ENCODE measurements at regions not wholly inside any gene's neighbourhood (a gene's known extent, or its start where the extent isn't known, plus 50 kb on each side); places are given as distances from the start of the nearest gene placed in this dataset.
"Not testable (repeated sequence)": the region's sequence is repeated elsewhere in the genome, so short reads cannot be mapped to it uniquely, and the experiment has no call there.

GRCh38 chr20:6700563-6701329, 66.7 kb upstream of the BMP2 start:
- ATAC-seq (no peak), DNase-seq (no peak)
- Mint-ChIP-seq H3K27ac (no peak overlapping the region), H3K27me3 (ENCODE audit: low read depth) (no peaks in the 10 kb centered on the region), H3K9me3 (ENCODE audit: insufficient read depth) (no peaks in the 10 kb centered on the region), H3K4me1 (ENCODE audit: low read depth) (no peaks in the 10 kb centered on the region), H3K4me3 (no peak overlapping the region), H3K36me3 (ENCODE audit: low read depth) (no peaks in the 10 kb centered on the region)
- ChIA-PET CTCF (no interaction called here), POLR2A (no interaction called here)

- Mint-ChIP-seq H3K27me3 (ENCODE audit: low read depth) (no peaks in the 10 kb centered on the region), H3K9me3 (ENCODE audit: insufficient read depth) (no peaks in the 10 kb centered on the region), H3K4me3 (no peak overlapping the region), H3K27ac (no peak overlapping the region), H3K36me3 (ENCODE audit: low read depth) (no peaks in the 10 kb centered on the region), H3K4me1 (ENCODE audit: low read depth) (no peaks in the 10 kb centered on the region)
- ChIA-PET POLR2A (no interaction called here), CTCF (no interaction called here)
- ATAC-seq (no peak), DNase-seq (no peak)
Measured at GRCh38 chr20:6699921-6700562, 67.4 kb upstream of the BMP2 start.

- ATAC-seq (no peak), DNase-seq (no peak)
- Mint-ChIP-seq H3K4me1 (ENCODE audit: low read depth) (no peaks in the 10 kb centered on the region), H3K36me3 (ENCODE audit: low read depth) (no peaks in the 10 kb centered on the region), H3K4me3 (no peak overlapping the region), H3K9me3 (ENCODE audit: insufficient read depth) (no peaks in the 10 kb centered on the region), H3K27ac (no peak overlapping the region), H3K27me3 (ENCODE audit: low read depth) (no peaks in the 10 kb centered on the region)
- ChIA-PET POLR2A (no interaction called here), CTCF (no interaction called here)
Measured at GRCh38 chr20:6698723-6699122, 68.8 kb upstream of the BMP2 start.

GRCh38 chr20:6698056-6698455, 69.4 kb upstream of the BMP2 start:
- Mint-ChIP-seq H3K4me3 (no peak overlapping the region), H3K36me3 (ENCODE audit: low read depth) (no peaks in the 10 kb centered on the region), H3K4me1 (ENCODE audit: low read depth) (no peaks in the 10 kb centered on the region), H3K27ac (no peak overlapping the region), H3K27me3 (ENCODE audit: low read depth) (no peaks in the 10 kb centered on the region), H3K9me3 (ENCODE audit: insufficient read depth) (no peaks in the 10 kb centered on the region)
- CTCF ChIA-PET = no interaction called here
- DNase-seq (no peak), ATAC-seq (no peak)
- POLR2A ChIA-PET = no interaction called here

- no peak for ATAC-seq
- Mint-ChIP-seq H3K9me3 (ENCODE audit: insufficient read depth) (no peaks in the 10 kb centered on the region), H3K27ac (no peak overlapping the region), H3K27me3 (ENCODE audit: low read depth) (no peaks in the 10 kb centered on the region), H3K4me3 (no peak overlapping the region), H3K36me3 (ENCODE audit: low read depth) (no peaks in the 10 kb centered on the region), H3K4me1 (ENCODE audit: low read depth) (no peaks in the 10 kb centered on the region)
- no peak for DNase-seq
- CTCF ChIA-PET = no interaction called here
- POLR2A ChIA-PET = no interaction called here
Measured at GRCh38 chr20:6697228-6697972, 70.1 kb upstream of the BMP2 start.

DNA sequence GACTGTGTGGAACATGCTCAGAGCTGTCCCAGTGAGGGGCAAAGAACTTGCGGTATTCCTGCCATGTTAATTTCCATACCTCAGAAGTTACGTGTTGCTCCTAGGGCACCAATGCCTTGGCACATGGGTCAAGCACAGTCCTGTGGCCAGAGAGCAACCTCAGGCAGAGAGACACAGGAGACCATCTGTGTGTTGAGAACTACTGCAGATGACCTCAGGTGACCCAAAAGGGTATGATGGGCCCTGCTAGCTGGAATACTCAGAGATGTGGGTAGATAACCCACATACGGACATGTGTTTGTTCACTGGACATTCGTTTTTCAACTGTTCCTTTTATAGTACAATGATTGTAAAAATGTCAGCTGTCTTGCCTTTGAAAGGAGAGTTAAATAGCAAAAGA, 71.5 kb upstream of the BMP2 start:
- H3K27me3 Mint-ChIP-seq (ENCODE audit: low read depth) = no peaks in the 10 kb centered on the region
- no peaks in the 10 kb centered on the region for H3K4me1 Mint-ChIP-seq (ENCODE audit: low read depth)
- CTCF ChIA-PET = no interaction called here
- no peak overlapping the region for H3K4me3 Mint-ChIP-seq
- DNase-seq (no peak), ATAC-seq (no peak)
- H3K36me3 Mint-ChIP-seq (ENCODE audit: low read depth) = no peaks in the 10 kb centered on the region
- POLR2A ChIA-PET = no interaction called here
- H3K9me3 Mint-ChIP-seq (ENCODE audit: insufficient read depth) = no peaks in the 10 kb centered on the region
- H3K27ac Mint-ChIP-seq = no peak overlapping the region

DNA sequence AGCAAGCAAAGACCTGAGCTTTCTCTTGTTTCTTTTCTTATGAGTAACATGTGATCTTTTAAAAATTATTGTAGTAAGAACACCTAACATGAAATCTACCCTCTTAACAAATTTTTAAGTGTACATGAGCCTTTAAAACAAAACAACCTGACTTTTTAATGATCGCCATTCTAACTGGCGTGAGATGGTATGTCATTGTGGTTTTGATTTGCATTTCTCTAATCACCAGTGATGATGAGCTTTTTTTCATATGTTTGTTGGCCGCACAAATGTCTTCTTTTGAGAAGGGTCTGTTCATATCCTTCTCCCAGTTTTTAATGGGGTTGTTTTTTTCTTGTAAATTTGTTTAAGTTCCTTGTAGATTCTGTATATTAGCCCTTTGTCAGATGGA, 73.7 kb upstream of the BMP2 start:
- POLR2A ChIA-PET; H3K4me1 Mint-ChIP-seq (ENCODE audit: low read depth); H3K9me3 Mint-ChIP-seq (ENCODE audit: insufficient read depth); H3K27ac Mint-ChIP-seq; ATAC-seq; DNase-seq; H3K27me3 Mint-ChIP-seq (ENCODE audit: low read depth); H3K4me3 Mint-ChIP-seq; CTCF ChIA-PET; H3K36me3 Mint-ChIP-seq (ENCODE audit: low read depth): not testable (repeated sequence)

DNA sequence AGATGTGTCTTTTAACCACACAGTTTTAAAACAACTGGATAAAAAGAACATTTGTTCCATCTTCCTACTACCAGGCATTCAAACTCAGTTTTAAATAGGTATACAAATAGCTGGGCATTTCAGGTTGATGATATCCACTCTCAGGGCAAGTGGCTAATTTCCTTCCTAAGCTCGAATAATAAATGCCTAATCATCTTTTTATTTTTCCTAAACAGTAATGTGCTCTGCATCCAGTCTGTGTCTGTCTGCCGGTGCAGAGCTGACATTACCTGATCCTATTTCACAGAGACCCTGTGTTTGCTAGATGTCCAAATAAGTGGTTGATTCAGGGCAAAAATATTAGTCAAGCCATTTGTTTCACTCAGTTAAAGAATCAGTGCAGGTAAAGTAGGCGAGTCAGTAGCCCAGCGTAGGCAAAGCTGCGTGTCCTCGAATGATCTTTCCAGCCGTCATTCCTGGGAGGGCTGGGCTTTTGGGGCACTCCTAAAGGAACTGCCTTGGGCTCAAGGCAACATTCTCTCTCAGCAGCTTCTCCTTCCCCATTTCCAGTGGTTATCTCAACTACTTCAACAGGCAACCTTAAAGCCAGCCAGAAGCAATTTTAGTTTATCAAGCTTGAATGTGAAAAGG, 74.2 kb upstream of the BMP2 start:
- CTCF ChIA-PET = no interaction called here
- no peaks in the 10 kb centered on the region for H3K27me3 Mint-ChIP-seq (ENCODE audit: low read depth)
- ATAC-seq = no peak
- no peak for DNase-seq
- no peak overlapping the region for H3K4me3 Mint-ChIP-seq
- no peaks in the 10 kb centered on the region for H3K4me1 Mint-ChIP-seq (ENCODE audit: low read depth)
- no peaks in the 10 kb centered on the region for H3K36me3 Mint-ChIP-seq (ENCODE audit: low read depth)
- no peak overlapping the region for H3K27ac Mint-ChIP-seq
- no peaks in the 10 kb centered on the region for H3K9me3 Mint-ChIP-seq (ENCODE audit: insufficient read depth)
- POLR2A ChIA-PET = no interaction called here

DNA sequence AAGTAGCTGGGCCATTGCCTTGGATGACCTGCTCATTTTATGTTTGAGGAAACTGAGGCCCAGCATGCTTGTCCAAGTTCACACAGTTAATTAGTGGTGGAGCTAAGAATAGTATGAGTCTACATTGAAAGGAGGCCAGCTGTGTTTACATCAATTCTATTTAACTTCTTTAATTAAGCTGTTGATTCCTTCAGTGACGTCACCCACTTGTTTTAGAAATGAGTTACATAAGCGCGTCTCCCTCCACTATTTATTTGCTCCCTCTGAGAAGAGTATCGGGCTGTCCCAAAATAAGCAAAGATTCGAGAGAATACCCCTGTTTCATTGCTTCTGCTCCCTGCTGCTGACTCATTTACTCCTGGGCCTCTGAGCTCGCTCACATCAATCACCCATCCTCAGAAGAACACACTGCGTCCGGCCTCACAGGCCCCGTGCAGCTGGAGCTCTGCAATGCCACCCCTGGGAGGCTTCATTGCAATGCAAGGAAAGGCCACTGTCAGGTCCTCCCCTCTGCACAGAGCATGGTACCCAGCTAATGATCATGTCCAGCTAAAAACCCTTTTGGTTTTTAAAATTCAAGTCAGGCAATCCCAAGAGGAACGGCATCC, 74.8 kb upstream of the BMP2 start:
- CTCF ChIA-PET = no interaction called here
- DNase-seq (no peak), ATAC-seq (no peak)
- Mint-ChIP-seq H3K4me1 (ENCODE audit: low read depth) (no peaks in the 10 kb centered on the region), H3K27me3 (ENCODE audit: low read depth) (no peaks in the 10 kb centered on the region), H3K9me3 (ENCODE audit: insufficient read depth) (no peaks in the 10 kb centered on the region), H3K36me3 (ENCODE audit: low read depth) (no peaks in the 10 kb centered on the region), H3K4me3 (no peak overlapping the region), H3K27ac (no peak overlapping the region)
- POLR2A ChIA-PET = no interaction called here

DNA sequence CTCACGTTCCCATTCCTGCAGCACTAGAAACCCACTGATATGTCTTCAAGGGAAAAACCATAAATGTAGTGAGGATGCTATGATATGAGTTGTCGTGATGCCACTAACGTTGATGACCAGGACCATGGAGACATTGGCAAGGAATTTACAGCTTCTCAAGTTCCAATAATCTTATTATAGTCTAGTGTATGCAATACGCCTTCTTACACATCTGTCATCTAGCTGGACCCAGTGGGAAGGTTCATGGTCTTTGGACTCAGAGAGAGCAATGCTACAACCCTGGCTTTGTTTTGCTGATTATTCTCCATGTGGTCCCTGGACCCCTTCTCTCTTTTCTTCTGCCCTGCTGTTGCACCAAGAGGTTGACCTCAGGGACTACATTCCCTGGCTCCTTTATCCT, 76.0 kb upstream of the BMP2 start:
- Mint-ChIP-seq H3K9me3 (ENCODE audit: insufficient read depth) (no peaks in the 10 kb centered on the region), H3K36me3 (ENCODE audit: low read depth) (no peaks in the 10 kb centered on the region), H3K4me1 (ENCODE audit: low read depth) (no peaks in the 10 kb centered on the region), H3K27ac (no peak overlapping the region), H3K4me3 (no peak overlapping the region), H3K27me3 (ENCODE audit: low read depth) (no peaks in the 10 kb centered on the region)
- ATAC-seq = no peak
- no peak for DNase-seq
- POLR2A ChIA-PET = no interaction called here
- CTCF ChIA-PET = no interaction called here

DNA sequence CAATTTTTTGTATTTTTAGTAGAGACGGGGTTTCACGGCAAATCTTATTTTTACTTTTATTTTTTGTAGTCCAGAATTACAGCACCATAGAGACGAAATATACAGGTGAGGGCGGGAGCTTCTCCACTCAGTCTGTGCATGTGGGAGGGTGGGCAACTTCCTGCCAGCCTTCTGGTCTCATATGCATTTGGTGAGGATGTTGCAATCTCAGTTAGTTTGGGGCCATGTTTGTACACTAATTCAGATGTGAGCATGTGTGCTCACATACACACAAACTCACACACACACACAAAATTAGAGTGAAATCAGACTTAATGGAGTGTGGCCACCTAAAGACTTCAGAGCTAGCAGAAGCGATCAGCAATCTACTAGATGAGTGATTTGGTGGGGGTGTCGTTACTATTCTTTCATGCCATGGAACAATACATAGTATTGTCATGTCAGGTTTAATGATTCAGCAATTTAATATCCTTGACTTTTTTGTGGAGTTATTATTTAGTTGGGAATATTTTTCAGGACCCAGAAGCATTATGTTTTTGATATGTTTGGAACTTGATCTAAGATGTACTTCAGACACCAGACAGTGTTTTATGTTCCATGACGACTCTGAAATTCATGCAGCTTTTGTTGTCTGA, 78.0 kb upstream of the BMP2 start:
- ATAC-seq = no peak

GRCh38 chr20:6686171-6686570, 81.3 kb upstream of the BMP2 start:
- ChIA-PET POLR2A (no interaction called here), CTCF (no interaction called here)
- Mint-ChIP-seq H3K27ac (no peak overlapping the region), H3K4me1 (ENCODE audit: low read depth) (no peaks in the 10 kb centered on the region), H3K4me3 (no peak overlapping the region), H3K9me3 (ENCODE audit: insufficient read depth) (no peaks in the 10 kb centered on the region), H3K27me3 (ENCODE audit: low read depth) (no peaks in the 10 kb centered on the region), H3K36me3 (ENCODE audit: low read depth) (no peaks in the 10 kb centered on the region)
- DNase-seq (no peak), ATAC-seq (no peak)

More for the DNA sequence above, 78.0 kb upstream of the BMP2 start:
- no peaks in the 10 kb centered on the region for H3K36me3 Mint-ChIP-seq (ENCODE audit: low read depth)
- POLR2A ChIA-PET = no interaction called here
- CTCF ChIA-PET = no interaction called here
- H3K4me1 Mint-ChIP-seq (ENCODE audit: low read depth) = no peaks in the 10 kb centered on the region
- no peak for DNase-seq
- H3K27ac Mint-ChIP-seq = no peak overlapping the region
- no peaks in the 10 kb centered on the region for H3K9me3 Mint-ChIP-seq (ENCODE audit: insufficient read depth)
- H3K4me3 Mint-ChIP-seq = no peak overlapping the region
- H3K27me3 Mint-ChIP-seq (ENCODE audit: low read depth) = no peaks in the 10 kb centered on the region

Data from activated CD8-positive, alpha-beta T cell treated with anti-CD3 and anti-CD28 coated beads, Interleukin-2, amount 10 ng/mL, durations not matched to agents 7 days and 5 days (primary cell).